ENCODE measurements at regions not wholly inside any gene's neighbourhood (a gene's known extent, or its start where the extent isn't known, plus 50 kb on each side); places are given as distances from the start of the nearest gene placed in this dataset.

DNA sequence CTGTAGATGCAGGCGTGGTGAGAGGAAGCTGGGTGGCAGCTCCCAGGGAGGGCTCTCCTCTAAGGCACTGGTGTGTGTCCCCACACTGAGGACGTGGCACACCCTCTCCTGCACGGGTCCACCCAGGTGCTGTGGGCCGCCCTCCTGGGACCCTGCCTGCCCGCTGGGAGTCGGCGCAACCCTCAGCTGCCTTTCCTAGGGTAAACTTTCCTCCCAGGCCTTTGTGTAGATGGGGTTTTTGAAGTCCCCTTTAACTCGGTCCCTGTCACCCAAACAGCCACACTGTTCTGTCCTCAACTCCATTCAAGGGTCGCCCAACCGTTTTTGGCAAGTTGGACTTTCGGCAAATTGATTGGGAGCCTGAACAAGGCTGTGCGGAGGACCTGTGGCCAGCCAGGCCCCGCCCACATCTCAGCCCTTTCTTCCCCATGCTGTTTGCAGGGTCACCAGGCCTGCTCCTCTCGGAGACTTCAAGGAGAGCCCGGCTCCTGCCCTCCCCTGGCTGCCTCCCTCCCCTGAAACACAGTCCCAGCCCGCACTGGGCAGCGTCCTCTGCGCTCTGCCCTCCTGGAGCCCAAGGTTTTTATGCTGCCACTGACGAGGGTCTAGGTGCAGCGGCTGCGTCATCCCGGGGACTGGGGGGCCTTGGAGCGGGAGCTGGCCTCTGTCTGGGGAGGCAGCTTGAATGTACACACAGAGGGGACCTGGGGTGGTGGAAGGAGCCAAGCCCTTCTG is 1126.2 kb downstream of the BRD1 start:
- H3K4me3 Mint-ChIP-seq: no peak overlapping the region
- no peaks in the 10 kb centered on the region for H3K36me3 Mint-ChIP-seq (ENCODE audit: low read depth)
- no peaks in the 10 kb centered on the region for H3K27me3 Mint-ChIP-seq
- no peaks in the 10 kb centered on the region for H3K4me1 Mint-ChIP-seq
- POLR2A ChIA-PET: no interaction called here
- no peak for DNase-seq
- CTCF ChIA-PET: no interaction called here
- H3K9me3 Mint-ChIP-seq: no peaks in the 10 kb centered on the region
- no peak overlapping the region for H3K27ac Mint-ChIP-seq

DNA sequence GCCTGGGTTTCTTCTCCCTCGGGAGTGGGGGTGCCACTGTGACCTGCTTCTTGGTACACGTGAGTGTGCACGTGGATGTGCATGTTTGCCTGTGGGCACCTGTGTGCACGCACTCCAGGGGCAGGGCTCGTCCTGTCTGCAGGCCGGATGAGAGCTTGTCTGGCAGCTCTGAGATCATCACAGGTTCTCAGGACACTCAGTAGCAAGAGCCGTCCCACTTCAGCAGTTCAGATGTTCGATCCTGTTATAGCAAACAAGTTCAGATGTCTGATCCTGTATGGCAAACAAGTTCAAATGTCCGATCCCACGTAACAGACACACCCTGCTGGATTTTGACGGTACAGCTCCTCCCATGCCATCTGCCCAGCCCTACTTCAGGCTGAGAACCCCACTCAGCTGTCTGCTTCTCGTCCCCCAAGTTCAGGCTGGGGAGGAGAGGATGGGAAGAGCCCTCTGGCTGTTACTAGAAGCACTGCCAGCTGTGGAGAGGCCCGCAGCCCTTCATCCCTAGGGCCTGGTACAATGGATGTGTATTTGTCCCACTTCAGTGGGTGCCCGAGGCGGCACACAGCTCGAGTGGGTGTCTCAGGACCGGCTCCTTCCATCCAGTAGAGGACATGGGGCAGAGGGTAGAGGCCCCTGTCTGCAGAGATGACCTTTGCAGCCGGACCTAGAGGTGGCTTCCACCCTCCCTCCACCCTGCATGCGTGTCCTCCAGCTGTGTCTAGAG is 1126.9 kb downstream of the BRD1 start:
- H3K4me1 Mint-ChIP-seq: no peaks in the 10 kb centered on the region
- no peak for DNase-seq
- ChIA-PET CTCF (no interaction called here), POLR2A (no interaction called here)
- H3K4me3 Mint-ChIP-seq: no peak overlapping the region
- H3K27ac Mint-ChIP-seq: no peak overlapping the region
- no peaks in the 10 kb centered on the region for H3K36me3 Mint-ChIP-seq (ENCODE audit: low read depth)
- H3K9me3 Mint-ChIP-seq: no peaks in the 10 kb centered on the region
- no peaks in the 10 kb centered on the region for H3K27me3 Mint-ChIP-seq

DNA sequence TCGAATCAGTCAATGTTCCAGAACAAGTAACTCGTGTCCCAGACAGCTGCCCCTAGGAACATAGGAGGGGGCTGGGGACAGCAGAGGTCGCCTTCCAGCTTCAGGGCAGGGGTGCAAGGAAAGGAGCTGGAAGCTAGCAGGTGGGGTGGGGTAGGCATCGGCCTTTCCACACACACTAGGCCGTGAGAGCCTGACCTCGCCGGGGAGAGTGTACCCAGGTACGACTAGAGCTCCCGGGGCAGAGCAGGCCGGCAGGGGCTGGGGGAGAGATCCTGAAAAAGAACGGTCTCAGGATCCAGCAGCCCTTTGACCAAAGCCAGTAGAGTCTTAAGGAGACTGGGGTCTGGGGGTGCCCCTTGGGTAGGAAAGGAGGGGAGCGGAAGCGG is 1127.5 kb downstream of the BRD1 start:
- Mint-ChIP-seq H3K4me1 (no peaks in the 10 kb centered on the region), H3K4me3 (no peak overlapping the region), H3K36me3 (ENCODE audit: low read depth) (no peaks in the 10 kb centered on the region), H3K9me3 (no peaks in the 10 kb centered on the region), H3K27ac (no peak overlapping the region), H3K27me3 (no peaks in the 10 kb centered on the region)
- ChIA-PET CTCF (no interaction called here), POLR2A (no interaction called here)
- DNase-seq: no peak

DNA sequence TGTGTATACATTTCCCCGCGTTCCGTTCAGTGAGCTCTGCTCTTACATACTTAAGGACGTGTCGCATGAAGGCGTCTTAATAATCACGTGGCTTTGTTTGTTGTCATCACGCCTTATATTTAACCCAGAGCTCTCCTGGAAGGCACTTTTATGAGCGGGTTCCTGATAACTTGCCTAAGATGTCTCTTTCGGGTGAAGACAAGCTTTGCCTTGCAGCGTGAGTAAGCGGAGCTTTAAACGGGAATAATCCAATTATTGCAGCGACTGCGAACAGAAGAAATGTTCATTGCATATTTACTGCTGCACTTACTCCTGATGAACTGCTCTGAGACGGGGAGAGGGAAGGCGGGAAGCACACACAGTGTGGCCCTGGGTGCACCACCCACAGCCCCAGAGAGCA is 1128.2 kb downstream of the BRD1 start:
- Mint-ChIP-seq H3K4me1 (no peaks in the 10 kb centered on the region), H3K9me3 (no peaks in the 10 kb centered on the region), H3K36me3 (ENCODE audit: low read depth) (no peaks in the 10 kb centered on the region), H3K27ac (no peak overlapping the region), H3K27me3 (no peaks in the 10 kb centered on the region), H3K4me3 (no peak overlapping the region)
- POLR2A ChIA-PET: no interaction called here
- CTCF ChIA-PET: no interaction called here
- DNase-seq: no peak

DNA sequence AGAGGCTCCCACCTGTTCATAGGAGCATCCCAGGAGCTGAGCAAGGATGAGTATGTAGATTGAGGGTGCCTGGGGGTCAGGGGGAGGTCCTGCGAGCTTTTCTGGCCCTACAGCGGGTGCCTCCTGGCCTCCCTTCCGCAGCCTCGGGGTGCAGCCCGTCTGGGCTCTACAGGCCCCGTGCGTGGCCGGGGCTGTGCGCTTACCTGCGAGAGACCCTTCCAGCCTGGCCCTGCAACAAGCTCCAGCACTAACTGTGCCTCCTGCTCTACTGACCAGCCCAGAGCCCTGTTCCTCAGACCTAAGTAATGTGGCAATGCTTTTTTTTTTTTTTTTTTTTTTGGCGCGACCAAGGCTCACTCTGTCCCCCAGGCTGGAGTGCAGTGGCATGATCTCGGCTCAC is 1129.1 kb downstream of the BRD1 start:
- ChIA-PET CTCF (no interaction called here), POLR2A (no interaction called here)
- H3K27me3 Mint-ChIP-seq: no peaks in the 10 kb centered on the region
- H3K9me3 Mint-ChIP-seq: no peaks in the 10 kb centered on the region
- H3K4me3 Mint-ChIP-seq: no peak overlapping the region
- no peak for DNase-seq
- H3K4me1 Mint-ChIP-seq: no peaks in the 10 kb centered on the region
- H3K27ac Mint-ChIP-seq: no peak overlapping the region
- H3K36me3 Mint-ChIP-seq (ENCODE audit: low read depth): no peaks in the 10 kb centered on the region

DNA sequence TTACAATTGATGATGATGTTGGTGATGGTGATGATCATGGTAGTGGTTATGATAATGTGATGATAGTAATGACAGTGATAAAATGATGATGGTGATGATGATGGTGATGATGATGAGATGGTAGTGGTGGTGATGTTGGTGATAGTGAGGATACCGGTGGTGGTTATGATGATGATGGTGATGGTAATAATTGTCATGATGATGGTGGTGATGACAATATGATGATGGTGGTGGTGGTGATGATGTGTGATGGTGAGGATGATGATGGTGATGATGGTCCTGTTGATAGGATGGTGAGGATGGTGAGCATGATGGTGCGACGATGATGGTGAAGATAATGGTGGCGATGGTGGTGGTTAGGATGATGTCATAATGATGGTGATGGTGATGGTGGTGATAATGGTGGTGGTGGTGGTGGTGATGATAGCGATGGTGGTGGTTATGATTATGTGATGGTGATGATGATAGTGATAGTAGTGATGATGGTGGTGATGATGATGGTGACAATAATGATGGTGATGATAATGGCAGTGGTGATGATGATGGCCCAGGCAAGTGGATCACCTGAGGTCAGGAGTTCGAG is 1129.9 kb downstream of the BRD1 start:
- ChIA-PET CTCF (no interaction called here), POLR2A (no interaction called here)
- no peak for DNase-seq
- Mint-ChIP-seq H3K27ac (no peak overlapping the region), H3K27me3 (no peaks in the 10 kb centered on the region), H3K4me1 (no peaks in the 10 kb centered on the region), H3K4me3 (no peak overlapping the region), H3K9me3 (no peaks in the 10 kb centered on the region), H3K36me3 (ENCODE audit: low read depth) (no peaks in the 10 kb centered on the region)

DNA sequence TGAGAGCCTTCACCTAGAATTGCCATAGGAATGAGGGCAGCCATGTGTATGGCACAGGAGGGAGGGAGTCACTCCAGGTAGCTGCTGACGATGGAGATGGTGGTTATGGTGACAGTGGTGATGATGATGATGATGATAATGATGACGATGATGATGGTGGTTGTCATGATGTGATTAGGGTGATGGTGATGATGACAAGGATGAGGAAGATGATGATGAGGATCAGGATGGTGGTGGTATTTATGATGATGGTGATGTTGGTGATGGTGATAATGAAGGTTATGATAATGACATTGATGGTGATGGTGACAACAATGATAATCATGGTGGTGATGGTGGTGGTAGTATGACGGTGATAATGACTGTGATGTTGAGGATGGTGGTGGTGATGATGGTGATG is 1130.5 kb downstream of the BRD1 start:
- H3K27ac Mint-ChIP-seq: no peak overlapping the region
- CTCF ChIA-PET: no interaction called here
- no peaks in the 10 kb centered on the region for H3K36me3 Mint-ChIP-seq (ENCODE audit: low read depth)
- POLR2A ChIA-PET: no interaction called here
- no peaks in the 10 kb centered on the region for H3K27me3 Mint-ChIP-seq
- H3K4me3 Mint-ChIP-seq: no peak overlapping the region
- DNase-seq: no peak
- H3K4me1 Mint-ChIP-seq: no peaks in the 10 kb centered on the region
- H3K9me3 Mint-ChIP-seq: no peaks in the 10 kb centered on the region

DNA sequence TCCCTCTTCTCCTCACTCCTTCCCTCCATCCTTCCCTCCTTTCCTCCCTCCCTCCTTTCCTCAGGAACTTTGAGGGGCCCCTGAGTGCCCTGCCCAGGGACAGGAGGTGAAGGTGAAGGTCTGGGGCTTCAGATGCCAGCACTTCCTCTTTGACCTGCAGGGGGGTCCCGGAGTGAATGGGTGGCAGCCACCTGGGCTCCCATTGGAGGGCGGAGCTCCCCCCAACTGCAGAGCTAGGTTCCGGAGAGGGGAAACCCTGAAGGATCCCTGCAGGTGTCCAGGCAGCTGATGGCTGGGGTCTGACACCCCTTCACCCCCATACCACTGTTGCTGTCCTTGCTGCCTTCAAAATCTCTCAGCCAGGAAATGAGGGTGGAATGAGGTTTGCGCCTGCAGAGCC is 1131.3 kb downstream of the BRD1 start:
- no peaks in the 10 kb centered on the region for H3K36me3 Mint-ChIP-seq (ENCODE audit: low read depth)
- POLR2A ChIA-PET: no interaction called here
- CTCF ChIA-PET: no interaction called here
- H3K4me3 Mint-ChIP-seq: no peak overlapping the region
- H3K27ac Mint-ChIP-seq: no peak overlapping the region
- no peaks in the 10 kb centered on the region for H3K27me3 Mint-ChIP-seq
- no peaks in the 10 kb centered on the region for H3K4me1 Mint-ChIP-seq
- no peak for DNase-seq
- H3K9me3 Mint-ChIP-seq: no peaks in the 10 kb centered on the region

DNA sequence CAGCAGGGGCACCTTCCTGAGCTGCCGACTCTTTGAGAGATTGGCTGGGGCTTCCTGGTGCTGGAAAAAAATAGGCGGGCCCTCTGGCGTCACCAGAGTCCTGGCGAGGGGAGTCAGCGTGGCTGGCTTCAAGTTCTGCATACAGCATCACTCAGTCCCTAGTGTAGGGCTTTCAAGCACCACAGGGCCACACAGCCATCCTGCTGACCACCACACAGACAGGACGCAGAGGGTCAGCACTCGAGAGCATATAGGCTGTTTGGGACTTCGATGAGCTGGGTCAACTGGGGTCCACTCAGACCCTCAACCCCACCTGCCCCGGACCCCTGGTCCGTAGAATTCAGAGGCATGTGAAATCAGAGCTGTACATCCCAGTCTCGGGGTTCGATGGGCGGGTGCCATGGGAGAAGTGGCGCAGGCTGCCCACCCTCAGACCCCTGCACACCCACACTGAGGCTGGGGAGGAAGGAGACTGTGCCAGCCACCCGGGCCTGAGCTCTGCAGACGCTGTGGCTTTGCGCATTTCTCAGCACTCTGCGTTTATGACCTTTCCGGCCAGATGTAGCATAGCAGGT is 1131.9 kb downstream of the BRD1 start:
- H3K36me3 Mint-ChIP-seq (ENCODE audit: low read depth): no peaks in the 10 kb centered on the region
- POLR2A ChIA-PET: no interaction called here
- no peak for DNase-seq
- H3K9me3 Mint-ChIP-seq: no peaks in the 10 kb centered on the region
- no peak overlapping the region for H3K4me3 Mint-ChIP-seq
- H3K27me3 Mint-ChIP-seq: no peaks in the 10 kb centered on the region
- no peaks in the 10 kb centered on the region for H3K4me1 Mint-ChIP-seq
- CTCF ChIA-PET: no interaction called here
- H3K27ac Mint-ChIP-seq: no peak overlapping the region

DNA sequence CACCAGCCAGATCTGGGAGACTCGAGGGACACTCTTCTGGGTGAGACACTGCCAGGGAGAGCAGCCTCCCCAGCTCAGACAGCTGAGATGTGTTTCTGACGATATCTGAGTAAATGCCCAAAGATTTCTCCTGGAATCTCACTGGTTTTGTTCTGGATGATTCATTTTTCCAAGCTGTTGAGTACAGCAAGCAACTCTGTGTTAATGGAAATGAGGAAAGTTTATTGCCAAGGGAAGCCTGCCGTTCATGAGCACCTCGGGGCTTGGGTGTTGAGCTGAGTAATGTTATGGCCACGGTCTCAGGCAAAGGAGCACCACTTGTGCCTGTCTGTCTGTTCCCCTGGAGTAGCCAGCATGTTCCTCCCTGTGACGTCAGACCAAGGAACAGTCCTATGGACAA is 1132.4 kb downstream of the BRD1 start:
- H3K36me3 Mint-ChIP-seq (ENCODE audit: low read depth): no peaks in the 10 kb centered on the region
- no peaks in the 10 kb centered on the region for H3K4me1 Mint-ChIP-seq
- ChIA-PET POLR2A (no interaction called here), CTCF (no interaction called here)
- H3K4me3 Mint-ChIP-seq: no peak overlapping the region
- DNase-seq: no peak
- no peak overlapping the region for H3K27ac Mint-ChIP-seq
- H3K9me3 Mint-ChIP-seq: no peaks in the 10 kb centered on the region
- H3K27me3 Mint-ChIP-seq: no peaks in the 10 kb centered on the region

DNA sequence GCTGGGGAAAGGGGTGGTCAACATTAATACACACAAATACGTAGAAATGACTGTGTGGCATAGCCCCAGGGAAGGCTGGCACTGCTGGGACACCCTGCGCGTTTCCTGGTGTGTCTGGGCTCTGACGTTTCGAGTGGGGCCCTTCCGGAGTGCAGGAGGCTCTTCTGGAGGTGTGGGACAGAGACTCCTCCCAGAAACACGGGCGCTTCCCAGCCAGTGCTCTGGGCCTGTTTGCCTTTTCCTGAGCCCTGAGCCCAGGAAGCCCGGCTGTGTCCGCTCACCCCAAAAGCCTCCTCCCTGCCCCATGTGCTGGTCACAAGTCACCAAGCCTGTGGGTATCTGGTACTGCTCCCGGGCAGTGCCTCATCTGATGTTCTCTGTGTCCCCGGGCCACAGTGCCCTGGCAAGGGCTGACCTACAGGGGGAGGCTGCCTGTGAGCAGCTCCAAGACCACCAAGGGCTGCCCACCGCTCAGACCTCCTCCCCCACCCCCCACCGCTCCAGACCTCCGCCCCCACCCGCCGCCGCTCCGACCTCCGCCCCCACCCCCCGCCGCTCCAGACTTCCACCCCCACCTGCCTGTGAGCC is 1133.3 kb downstream of the BRD1 start:
- no peak for DNase-seq
- no peaks in the 10 kb centered on the region for H3K27me3 Mint-ChIP-seq
- H3K27ac Mint-ChIP-seq: no peak overlapping the region
- H3K36me3 Mint-ChIP-seq (ENCODE audit: low read depth): no peaks in the 10 kb centered on the region
- no peak overlapping the region for H3K4me3 Mint-ChIP-seq
- POLR2A ChIA-PET: no interaction called here
- H3K9me3 Mint-ChIP-seq: no peaks in the 10 kb centered on the region
- CTCF ChIA-PET: no interaction called here
- no peaks in the 10 kb centered on the region for H3K4me1 Mint-ChIP-seq

DNA sequence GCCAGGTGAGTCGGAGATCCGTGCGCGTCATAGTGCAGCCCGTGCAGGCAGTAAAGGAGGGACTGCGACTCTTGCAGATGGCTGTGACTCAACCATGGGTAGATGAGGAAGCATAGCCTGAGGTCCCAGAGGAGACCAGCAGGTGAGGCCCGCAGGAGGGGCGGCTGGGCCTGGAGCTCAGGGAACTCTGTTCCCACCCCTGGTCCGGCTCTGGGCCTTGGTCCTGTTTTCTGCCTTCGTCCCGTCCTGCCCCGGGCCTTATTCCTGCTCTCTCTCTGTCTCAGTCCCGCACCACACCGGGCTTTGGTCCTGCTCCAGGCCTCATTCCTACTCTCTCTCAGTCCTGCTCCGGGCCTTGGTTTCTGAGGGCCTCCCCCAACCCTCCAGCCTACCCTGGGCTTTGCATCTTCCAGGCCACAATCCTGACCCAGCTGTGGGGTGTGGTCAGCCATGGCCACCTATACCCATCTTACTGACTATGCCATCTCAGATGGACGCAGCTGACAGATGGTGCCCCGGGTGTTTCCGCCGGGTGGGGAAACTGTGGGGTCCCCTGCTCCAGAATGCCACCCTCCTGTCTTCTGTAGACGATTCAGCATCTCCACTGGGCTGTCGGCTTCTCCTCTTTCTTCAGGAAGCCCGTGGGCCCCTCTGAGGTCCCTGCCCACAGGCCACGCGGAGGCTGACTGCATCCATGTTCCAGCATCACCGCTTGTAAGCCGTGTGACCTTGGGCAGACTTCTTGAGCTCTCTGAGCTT is 1134.1 kb downstream of the BRD1 start:
- no peak for DNase-seq
- H3K4me3 Mint-ChIP-seq: no peak overlapping the region
- H3K27ac Mint-ChIP-seq: no peak overlapping the region
- ChIA-PET POLR2A (no interaction called here), CTCF (no interaction called here)
- no peaks in the 10 kb centered on the region for H3K36me3 Mint-ChIP-seq (ENCODE audit: low read depth)
- H3K9me3 Mint-ChIP-seq: no peaks in the 10 kb centered on the region
- no peaks in the 10 kb centered on the region for H3K27me3 Mint-ChIP-seq
- H3K4me1 Mint-ChIP-seq: no peaks in the 10 kb centered on the region

DNA sequence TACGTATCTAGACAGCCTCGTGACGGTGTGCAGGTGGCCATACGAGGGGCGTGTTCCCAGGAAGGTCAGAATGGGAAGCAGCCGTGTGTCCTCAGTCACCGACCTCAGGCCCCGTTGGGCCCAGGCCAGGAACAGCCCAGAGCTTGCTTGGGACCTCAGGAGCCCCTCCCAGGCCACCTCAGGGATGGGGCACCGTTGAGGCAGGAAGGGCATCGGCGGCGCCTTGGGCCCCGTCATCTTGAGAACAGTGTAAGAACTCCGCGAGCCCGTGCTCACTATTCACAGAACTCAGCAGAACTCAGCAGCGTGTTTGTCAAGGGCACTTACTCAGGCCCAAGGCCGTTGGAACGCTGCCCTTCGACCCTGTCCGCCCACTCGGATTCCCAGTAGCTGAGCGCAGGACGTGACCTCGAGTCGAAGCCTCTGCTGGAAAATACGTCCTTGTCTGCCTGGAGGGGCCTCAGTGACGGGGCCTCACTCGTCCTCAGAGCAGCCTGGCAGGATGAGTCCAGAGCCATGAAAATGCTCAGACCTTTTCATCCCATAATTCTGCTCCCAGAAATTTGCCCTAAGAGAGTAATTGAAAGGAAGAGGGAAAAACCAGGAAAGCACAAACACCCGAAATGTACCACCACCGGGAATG is 1134.8 kb downstream of the BRD1 start:
- ChIA-PET CTCF (no interaction called here), POLR2A (no interaction called here)
- no peaks in the 10 kb centered on the region for H3K4me1 Mint-ChIP-seq
- H3K9me3 Mint-ChIP-seq: no peaks in the 10 kb centered on the region
- H3K27ac Mint-ChIP-seq: no peak overlapping the region
- H3K36me3 Mint-ChIP-seq (ENCODE audit: low read depth): no peaks in the 10 kb centered on the region
- H3K4me3 Mint-ChIP-seq: no peak overlapping the region
- H3K27me3 Mint-ChIP-seq: no peaks in the 10 kb centered on the region
- DNase-seq: no peak

All from activated CD4-positive, alpha-beta T cell treated with anti-CD3 and anti-CD28 coated beads, Interleukin-2, amount 10 ng/mL, durations not matched to agents 7 days and 5 days (primary cell).